Testis (tissue), 2 donors: ENCODE measurements at regions not wholly inside any gene's neighbourhood (a gene's known extent, or its start where the extent isn't known, plus 50 kb on each side); places are given as distances from the start of the nearest gene placed in this dataset.

Experiments
- CTCF ChIP-seq, 3 experiments: fragments of 450-650 bp in 2 of 3; fragments of 200-600 bp in 1 of 3; sonication (generic) in 1 of 3; IDR thresholded peaks; one replicate each; pipeline ENCODE4 v1.5.1; 2016 to 2019; ENCODE audit warnings: antibody characterized with exemption in 3 of 3, mild to moderate bottlenecking in 2 of 3, moderate library complexity in 1 of 3
- POLR2A ChIP-seq: fragments of 450-650 bp; IDR thresholded peaks from one replicate; pipeline ENCODE4 v1.6.1; 2017; ENCODE audit warnings: antibody characterized with exemption, mild to moderate bottlenecking, moderate library complexity

GRCh38 chr11:22115470-22116029 is 77.3 kb upstream of the ANO5 start:
- TF ChIP-seq CTCF (IDR thresholded peaks at IDR 0.05) (no peak), POLR2A (no peak)
